Activated naive CD4-positive, alpha-beta T cell treated with anti-CD3 and anti-CD28 coated beads, Interleukin-2, amount 10 ng/mL, durations not matched to agents 7 days and 5 days (primary cell): ENCODE measurements at regions not wholly inside any gene's neighbourhood (a gene's known extent, or its start where the extent isn't known, plus 50 kb on each side); places are given as distances from the start of the nearest gene placed in this dataset.

ENCODE experiments used
- CTCF ChIA-PET: fragments of 350-600 bp; sonication (Branson Sonifier 250); formaldehyde crosslinking; loops from one replicate; lab custom pipeline; 2021; ENCODE audit warnings: antibody characterized with exemption; lab: Charles Lee
- DNase-seq: peaks from one replicate; pipeline ENCODE4 v3.0.0-alpha.2; 2020
- H3K27ac Mint-ChIP-seq: one replicate; pipeline ENCODE4 v1.8.0; 2021; ENCODE audit warnings: mild to moderate bottlenecking, moderate library complexity, mixed read lengths
- H3K27me3 Mint-ChIP-seq: one replicate; pipeline ENCODE4 v1.8.0; 2021; ENCODE audit warnings: mild to moderate bottlenecking, mixed read lengths
- H3K36me3 Mint-ChIP-seq: one replicate; pipeline ENCODE4 v1.8.0; 2021; ENCODE audit warnings: mixed read lengths
- H3K4me1 Mint-ChIP-seq: one replicate; pipeline ENCODE4 v1.8.0; 2021; ENCODE audit warnings: mixed read lengths
- H3K4me3 Mint-ChIP-seq: one replicate; pipeline ENCODE4 v1.8.0; 2021; ENCODE audit warnings: mild to moderate bottlenecking, moderate library complexity, mixed read lengths
- H3K9me3 Mint-ChIP-seq: one replicate; pipeline ENCODE4 v1.8.0; 2021; ENCODE audit warnings: mixed read lengths

DNA sequence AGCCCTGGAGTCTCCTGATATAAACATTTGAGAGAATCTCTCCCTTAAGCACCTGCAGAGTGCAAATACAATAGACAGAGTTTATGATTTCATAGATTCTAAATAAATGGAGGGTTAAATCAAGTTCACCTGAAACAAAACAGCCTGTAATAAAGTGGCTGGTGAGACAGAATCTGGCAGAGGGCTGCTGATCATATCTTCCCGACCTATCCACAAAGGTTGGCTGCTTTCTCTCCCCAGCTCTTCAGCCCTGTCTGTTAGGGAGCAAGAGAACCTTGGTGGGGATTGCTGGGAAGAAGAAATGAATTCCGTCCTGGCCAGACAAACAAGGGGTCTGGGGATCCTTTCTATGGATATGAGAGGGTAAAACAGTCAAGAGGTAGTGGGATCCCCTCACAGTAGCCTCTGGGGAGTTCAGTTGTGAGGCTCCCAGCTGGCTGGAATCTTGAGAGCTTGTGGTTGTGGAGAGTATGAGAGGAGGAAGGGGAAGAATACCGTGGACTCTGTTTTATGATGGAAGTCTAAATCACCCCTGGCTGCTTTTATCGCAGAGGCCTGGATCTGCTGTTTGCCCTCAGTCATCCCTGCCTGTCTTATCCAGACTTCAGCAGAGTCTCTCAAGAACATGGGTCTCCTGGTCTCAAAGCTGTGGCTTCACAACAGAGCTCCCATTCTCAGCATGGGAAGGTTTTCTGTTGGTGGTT is 451.3 kb downstream of the NTRK3 start:
- CTCF ChIA-PET, result no interaction called here
- Mint-ChIP-seq H3K4me3 (no peak overlapping the region), H3K4me1 (no peaks in the 10 kb centered on the region), H3K27ac (no peak overlapping the region), H3K9me3 (peaks cover under 1% of the 10 kb centered on the region), H3K36me3 (no peaks in the 10 kb centered on the region), H3K27me3 (no peaks in the 10 kb centered on the region)
- no peak for DNase-seq

DNA sequence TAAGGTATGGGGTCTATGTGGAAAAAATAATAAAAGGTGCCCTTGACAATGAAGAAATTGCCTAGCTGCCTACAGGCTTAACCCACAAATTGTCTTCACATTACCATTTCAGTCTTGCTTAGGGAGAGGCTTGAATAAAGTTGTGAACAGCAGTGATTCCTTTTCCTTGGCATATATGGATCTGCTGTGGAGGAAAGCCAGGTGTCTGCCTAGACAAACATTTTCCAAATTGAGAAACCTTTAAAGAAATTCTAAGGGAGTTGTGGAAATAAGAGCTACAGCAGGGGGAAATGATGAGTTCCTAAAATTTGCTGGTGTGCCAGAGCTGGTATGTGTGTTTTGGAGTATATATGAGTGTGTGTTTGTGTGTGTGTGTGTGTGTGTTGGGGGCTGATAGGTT is 452.1 kb downstream of the NTRK3 start:
- CTCF ChIA-PET, result no interaction called here

DNA sequence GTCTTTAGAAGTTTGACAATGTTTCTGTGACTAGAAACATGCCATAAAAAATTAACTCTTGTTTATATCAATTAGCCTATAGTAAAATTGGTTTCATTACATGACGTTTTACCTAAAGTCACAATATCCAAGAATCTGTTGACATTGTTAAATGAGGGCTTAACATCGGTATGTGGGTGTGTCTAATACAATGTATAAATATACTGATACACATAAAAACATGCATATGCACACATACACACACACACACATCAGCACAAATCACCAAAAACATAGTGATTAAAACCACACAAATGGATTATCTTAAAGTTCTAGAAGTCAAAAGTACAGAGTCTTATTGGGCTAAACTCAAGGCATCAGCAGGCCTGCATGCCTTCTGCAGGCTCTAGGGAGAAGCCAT is 456.7 kb downstream of the NTRK3 start:
- H3K27me3 Mint-ChIP-seq, result no peaks in the 10 kb centered on the region

More for the DNA sequence above, 452.1 kb downstream of the NTRK3 start:
- no peak for DNase-seq
- no peaks in the 10 kb centered on the region for H3K4me1 Mint-ChIP-seq
- no peaks in the 10 kb centered on the region for H3K36me3 Mint-ChIP-seq
- peaks cover 2% of the 10 kb centered on the region for H3K9me3 Mint-ChIP-seq
- no peak overlapping the region for H3K4me3 Mint-ChIP-seq
- H3K27ac Mint-ChIP-seq, result no peak overlapping the region
- H3K27me3 Mint-ChIP-seq, result no peaks in the 10 kb centered on the region

DNA sequence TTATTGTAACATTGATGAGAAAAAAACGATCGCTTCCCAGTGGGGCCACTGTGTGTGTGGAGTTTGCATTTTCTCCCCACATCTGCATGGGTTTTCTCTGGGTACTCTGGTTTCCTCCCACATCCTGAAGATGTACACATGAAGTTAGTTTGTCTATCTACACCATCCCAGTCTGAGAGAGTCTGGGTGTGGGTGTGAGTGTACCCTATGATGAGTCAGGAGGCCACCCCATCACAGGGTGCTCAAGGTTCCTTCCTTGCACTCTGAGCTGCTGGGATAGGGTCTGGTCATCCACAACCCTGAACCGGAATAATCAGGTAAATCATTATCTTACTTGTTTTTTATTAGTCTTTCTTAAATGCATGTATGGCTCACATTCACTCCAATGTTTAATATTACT is 457.1 kb downstream of the NTRK3 start:
- peaks cover 2% of the 10 kb centered on the region for H3K9me3 Mint-ChIP-seq
- CTCF ChIA-PET, result no interaction called here
- H3K36me3 Mint-ChIP-seq, result no peaks in the 10 kb centered on the region

More for the DNA sequence above, 456.7 kb downstream of the NTRK3 start:
- Mint-ChIP-seq H3K4me3 (no peak overlapping the region), H3K36me3 (no peaks in the 10 kb centered on the region), H3K9me3 (peaks cover 2% of the 10 kb centered on the region), H3K27ac (no peak overlapping the region), H3K4me1 (no peaks in the 10 kb centered on the region)
- CTCF ChIA-PET, result no interaction called here
- DNase-seq, result no peak

DNA sequence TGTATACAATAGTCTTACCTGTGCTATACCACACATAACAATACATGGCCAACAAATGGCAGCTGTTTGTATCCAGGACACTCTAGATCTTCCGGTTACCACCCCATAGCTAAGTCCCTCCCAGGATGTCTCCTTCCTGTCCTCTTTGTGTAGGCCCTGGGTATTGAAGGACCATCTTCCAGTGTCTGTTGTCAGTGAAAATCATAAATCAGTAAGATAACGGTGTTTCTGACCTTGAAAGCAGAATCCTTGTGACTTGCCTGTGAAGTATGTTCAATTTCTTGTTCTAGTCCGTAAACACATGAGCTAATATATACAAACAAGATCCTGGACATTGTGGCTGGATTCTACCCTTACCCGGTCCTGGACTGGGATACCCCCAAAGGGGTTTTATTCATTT is 462.8 kb downstream of the NTRK3 start:
- Mint-ChIP-seq H3K36me3 (no peaks in the 10 kb centered on the region), H3K4me3 (no peak overlapping the region), H3K4me1 (no peaks in the 10 kb centered on the region), H3K27me3 (no peaks in the 10 kb centered on the region), H3K9me3 (no peaks in the 10 kb centered on the region), H3K27ac (no peak overlapping the region)
- CTCF ChIA-PET, result no interaction called here
- no peak for DNase-seq

More for the DNA sequence above, 457.1 kb downstream of the NTRK3 start:
- Mint-ChIP-seq H3K4me3 (no peak overlapping the region), H3K27ac (no peak overlapping the region), H3K27me3 (no peaks in the 10 kb centered on the region), H3K4me1 (no peaks in the 10 kb centered on the region)
- DNase-seq, result no peak

DNA sequence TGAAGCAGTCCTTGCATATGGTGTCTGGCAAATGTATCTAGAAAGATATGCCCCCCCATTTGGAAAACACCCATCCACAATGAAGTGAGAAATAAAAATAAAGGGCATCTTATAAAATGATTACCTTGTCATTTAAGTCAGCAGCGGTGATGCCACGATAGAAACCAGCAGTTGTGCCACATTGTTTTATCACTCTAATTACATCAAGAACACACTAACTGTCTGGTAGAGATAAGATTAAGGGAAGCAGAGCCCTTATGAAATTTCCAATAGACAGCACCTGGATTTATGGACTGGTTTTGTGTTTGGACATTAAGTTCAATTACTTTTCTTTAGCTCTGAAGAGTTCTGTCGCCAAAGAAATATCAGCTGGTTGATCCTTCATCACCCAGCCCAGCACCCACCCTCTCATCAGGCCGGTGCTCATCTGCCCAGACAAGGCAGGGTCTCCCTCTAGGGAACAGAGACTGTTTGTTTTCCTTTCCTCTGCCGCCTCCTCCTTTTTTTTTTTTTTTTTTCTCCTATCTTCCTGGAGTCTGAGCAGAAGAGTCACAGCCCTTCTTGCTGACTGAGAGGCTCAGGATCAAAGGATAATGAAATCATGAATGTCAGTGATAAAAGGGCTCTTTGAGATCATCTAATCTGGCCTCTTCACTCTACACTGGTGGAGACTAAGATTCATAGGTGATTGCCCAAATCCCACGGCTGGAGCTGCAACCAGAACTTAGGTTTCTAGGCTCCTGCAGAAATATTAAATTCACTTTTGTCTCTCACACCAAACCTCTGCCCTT is 464.1 kb downstream of the NTRK3 start:
- CTCF ChIA-PET, result no interaction called here
- Mint-ChIP-seq H3K27me3 (no peaks in the 10 kb centered on the region), H3K4me3 (no peak overlapping the region)

DNA sequence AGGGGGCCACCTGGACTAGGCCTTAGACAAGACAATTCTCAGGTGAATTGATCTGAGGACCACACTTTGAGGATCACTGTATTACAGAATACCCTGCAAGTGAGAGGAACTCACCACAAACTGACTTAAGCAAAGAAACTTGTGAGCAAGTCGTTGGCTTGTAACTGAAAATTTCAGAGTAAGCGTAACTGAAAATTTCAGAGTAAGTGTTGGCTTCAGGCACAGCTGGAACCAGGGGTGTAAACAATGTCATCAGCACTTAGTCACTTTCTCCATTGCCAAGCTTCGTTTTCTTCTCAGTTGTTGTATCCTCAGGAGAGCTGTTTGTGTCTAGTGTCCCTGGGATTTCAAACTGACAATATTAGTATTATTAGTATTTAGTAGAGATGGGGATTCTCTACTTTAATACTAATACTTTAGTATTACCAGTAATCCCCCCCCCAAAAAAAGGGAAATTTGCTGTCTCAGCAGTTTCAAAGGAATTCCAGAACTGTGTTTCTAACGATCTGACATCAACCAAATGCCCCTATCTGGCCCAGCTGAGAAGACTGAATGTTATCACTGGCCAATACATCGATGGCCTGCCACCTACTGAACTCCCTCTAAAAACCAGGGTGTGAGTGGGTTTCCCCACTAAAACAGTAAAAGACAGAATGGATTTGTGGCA is 474.4 kb downstream of the NTRK3 start:
- no peak for DNase-seq
- no peak overlapping the region for H3K4me3 Mint-ChIP-seq
- H3K4me1 Mint-ChIP-seq, result no peaks in the 10 kb centered on the region
- H3K36me3 Mint-ChIP-seq, result no peaks in the 10 kb centered on the region
- no peak overlapping the region for H3K27ac Mint-ChIP-seq
- no peaks in the 10 kb centered on the region for H3K27me3 Mint-ChIP-seq
- CTCF ChIA-PET, result no interaction called here
- H3K9me3 Mint-ChIP-seq, result peaks cover 5% of the 10 kb centered on the region

More for the DNA sequence above, 464.1 kb downstream of the NTRK3 start:
- no peaks in the 10 kb centered on the region for H3K9me3 Mint-ChIP-seq
- H3K4me1 Mint-ChIP-seq, result no peaks in the 10 kb centered on the region
- no peaks in the 10 kb centered on the region for H3K36me3 Mint-ChIP-seq
- DNase-seq, result no peak
- no peak overlapping the region for H3K27ac Mint-ChIP-seq

DNA sequence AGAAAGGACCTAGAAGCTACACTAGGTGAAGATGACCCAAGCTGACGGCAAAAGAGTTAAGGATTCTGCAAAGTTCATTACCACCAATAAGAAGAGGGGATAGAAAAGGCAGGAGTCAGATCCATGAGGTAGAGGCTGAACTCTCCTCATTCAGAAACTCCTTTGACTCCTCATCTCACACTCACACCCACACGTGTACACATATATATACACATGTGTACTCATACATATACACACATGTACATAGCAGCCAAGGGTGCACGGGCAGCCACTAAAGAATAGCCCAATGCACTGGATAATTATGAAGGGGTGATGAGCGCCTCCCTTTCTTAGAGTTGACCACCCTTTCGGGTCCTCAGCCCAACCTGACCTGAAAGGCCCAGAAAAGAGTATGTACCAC is 476.8 kb downstream of the NTRK3 start:
- Mint-ChIP-seq H3K36me3 (no peaks in the 10 kb centered on the region), H3K27me3 (no peaks in the 10 kb centered on the region)
- CTCF ChIA-PET, result no interaction called here

DNA sequence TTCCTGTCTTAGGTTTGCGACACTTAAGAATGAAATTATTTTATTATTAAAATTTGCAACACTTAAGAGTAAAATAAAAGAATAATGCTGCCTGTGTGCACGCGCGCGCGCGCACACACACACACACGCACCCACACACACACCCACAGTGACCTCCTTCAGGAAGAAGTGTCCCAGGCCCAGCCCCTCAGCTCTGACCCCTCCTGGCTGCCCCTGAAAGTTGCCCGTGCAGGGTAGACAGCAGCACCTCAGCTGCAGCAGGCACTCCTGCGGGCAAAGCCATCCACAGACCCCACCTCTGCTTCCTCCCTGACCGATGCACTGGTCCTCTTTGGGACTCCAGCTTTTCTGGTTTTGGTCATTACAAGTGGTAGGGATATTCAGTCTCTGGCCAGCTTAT is 478.2 kb downstream of the NTRK3 start:
- Mint-ChIP-seq H3K36me3 (no peaks in the 10 kb centered on the region), H3K4me3 (no peak overlapping the region), H3K9me3 (peaks cover 8% of the 10 kb centered on the region), H3K27ac (no peak overlapping the region), H3K4me1 (no peaks in the 10 kb centered on the region), H3K27me3 (no peaks in the 10 kb centered on the region)
- DNase-seq, result no peak
- CTCF ChIA-PET, result no interaction called here

More for the DNA sequence above, 476.8 kb downstream of the NTRK3 start:
- no peak for DNase-seq
- peaks cover 8% of the 10 kb centered on the region for H3K9me3 Mint-ChIP-seq
- no peak overlapping the region for H3K4me3 Mint-ChIP-seq
- no peak overlapping the region for H3K27ac Mint-ChIP-seq
- no peaks in the 10 kb centered on the region for H3K4me1 Mint-ChIP-seq

DNA sequence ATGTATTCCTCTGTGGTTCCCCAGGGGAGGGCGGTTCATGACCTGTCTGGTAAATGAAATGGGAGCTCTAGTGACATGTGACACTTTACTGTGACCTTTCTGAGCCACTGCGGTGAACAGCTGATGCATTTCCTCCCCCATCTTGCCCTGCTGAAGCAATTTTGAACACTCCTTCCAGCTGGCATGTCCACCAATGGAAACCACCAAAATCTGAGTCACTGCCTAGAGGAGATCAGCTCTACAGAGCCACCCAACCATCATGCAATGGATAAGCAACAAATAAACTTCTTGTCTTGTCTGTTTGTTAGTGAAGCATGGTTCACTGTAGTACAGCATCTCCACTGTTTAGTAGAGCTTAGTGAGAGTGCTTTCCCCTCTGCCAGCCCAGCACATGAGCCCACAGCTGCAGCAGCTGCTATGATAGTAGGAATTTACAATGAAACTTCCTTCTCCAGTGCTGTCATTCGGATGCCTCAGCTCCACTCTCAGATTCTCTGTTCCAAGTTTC is 479.4 kb downstream of the NTRK3 start:
- CTCF ChIA-PET, result no interaction called here
- Mint-ChIP-seq H3K27ac (no peak overlapping the region), H3K4me3 (no peak overlapping the region), H3K36me3 (no peaks in the 10 kb centered on the region), H3K27me3 (no peaks in the 10 kb centered on the region), H3K9me3 (peaks cover 8% of the 10 kb centered on the region), H3K4me1 (no peaks in the 10 kb centered on the region)
- DNase-seq, result no peak

DNA sequence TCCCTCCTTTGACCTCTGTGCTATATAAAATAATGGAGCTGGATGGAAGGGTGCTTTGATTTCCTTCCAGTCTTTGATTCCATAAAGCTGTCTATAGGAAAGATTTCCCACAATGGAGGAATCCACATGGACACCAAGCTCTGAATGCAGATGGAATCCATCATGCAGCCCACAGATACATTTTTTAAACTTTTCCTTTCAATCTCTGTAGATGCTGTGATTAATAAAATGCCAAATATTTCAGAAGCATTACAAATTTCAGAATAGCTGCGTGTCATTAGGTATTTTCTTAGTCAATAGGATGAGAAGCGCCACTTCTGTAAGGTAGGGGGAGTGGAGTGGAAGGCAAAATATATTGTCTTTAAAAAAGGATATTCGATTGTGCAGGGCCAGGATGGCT is 489.0 kb downstream of the NTRK3 start:
- Mint-ChIP-seq H3K4me1 (peaks cover 2% of the 10 kb centered on the region), H3K27me3 (no peaks in the 10 kb centered on the region), H3K27ac (no peak overlapping the region), H3K36me3 (no peaks in the 10 kb centered on the region), H3K4me3 (no peak overlapping the region), H3K9me3 (peaks cover 11% of the 10 kb centered on the region)
- no peak for DNase-seq
- CTCF ChIA-PET, result no interaction called here

DNA sequence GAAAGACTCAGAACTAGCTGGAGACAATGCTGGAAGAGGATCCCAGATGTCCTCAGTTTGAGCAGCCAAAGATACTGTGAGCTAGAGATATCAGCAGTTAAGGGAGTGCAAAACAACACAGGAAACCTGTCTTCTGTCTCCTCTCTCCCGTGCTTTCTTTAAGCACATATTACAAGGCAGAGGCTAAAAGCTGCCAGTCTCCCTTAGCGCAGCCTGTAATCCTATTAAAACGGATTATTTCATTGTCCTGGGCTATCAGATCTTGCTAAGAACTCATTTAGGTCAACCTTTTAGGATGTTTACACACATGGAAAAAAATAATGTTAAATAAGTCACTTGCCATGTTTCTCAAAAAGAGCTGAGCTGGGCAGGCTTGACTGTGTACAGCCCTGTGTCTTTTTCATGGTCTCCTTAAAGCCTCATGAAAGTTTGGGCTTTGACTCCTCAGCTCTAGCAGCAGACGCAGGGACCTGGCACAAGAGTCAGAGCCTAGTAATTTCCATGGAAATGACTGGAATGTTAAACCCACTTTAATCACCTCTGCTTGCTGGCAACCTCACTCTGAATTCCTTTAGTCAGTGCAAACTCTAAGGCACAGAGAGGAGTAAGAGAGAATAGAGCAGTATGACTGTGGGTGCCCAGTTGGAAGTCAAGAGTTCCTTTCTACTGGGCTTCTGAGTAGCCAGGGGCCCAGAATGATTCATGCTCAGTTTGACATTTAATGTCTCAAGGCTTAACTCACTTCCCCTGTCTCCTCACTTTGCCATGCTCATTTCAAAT is 491.9 kb downstream of the NTRK3 start:
- Mint-ChIP-seq H3K4me1 (peaks cover 15% of the 10 kb centered on the region), H3K27ac (no peak overlapping the region), H3K4me3 (no peak overlapping the region), H3K9me3 (peaks cover 18% of the 10 kb centered on the region), H3K27me3 (no peaks in the 10 kb centered on the region), H3K36me3 (peaks cover 9% of the 10 kb centered on the region)
- CTCF ChIA-PET, result no interaction called here
- no peak for DNase-seq

DNA sequence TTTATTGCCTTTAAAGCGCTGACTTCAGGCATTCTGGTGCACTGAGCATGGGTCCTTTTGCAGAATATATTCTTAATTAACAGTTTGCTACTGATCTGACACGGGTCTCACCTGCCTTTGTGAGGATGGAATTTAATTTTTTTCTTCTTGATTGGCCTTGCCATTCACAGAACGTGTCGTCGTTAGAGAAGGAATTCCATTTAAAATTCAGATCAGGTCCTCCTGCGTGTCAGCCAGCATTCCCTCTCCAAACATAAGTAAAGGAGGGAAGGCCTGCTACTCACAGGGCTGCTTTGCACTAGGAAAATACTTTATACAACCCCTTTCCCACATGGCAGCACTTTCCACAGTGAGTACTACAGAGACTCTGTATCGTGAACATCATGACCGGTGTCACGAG is 492.7 kb downstream of the NTRK3 start:
- CTCF ChIA-PET, result no interaction called here
- DNase-seq, result no peak
- Mint-ChIP-seq H3K36me3 (peaks cover 9% of the 10 kb centered on the region), H3K9me3 (peaks cover 18% of the 10 kb centered on the region), H3K27ac (no peak overlapping the region), H3K4me3 (no peak overlapping the region), H3K4me1 (peaks cover 15% of the 10 kb centered on the region), H3K27me3 (no peaks in the 10 kb centered on the region)
